ENCODE measurements at regions not wholly inside any gene's neighbourhood (a gene's known extent, or its start where the extent isn't known, plus 50 kb on each side); places are given as distances from the start of the nearest gene placed in this dataset.

- Mint-ChIP-seq H3K4me3 (no peak overlapping the region), H3K27ac (no peak overlapping the region), H3K4me1 (no peaks in the 10 kb centered on the region), H3K9me3 (no peaks in the 10 kb centered on the region), H3K36me3 (ENCODE audit: insufficient read depth in 1 of 3, low read depth in 3 of 3) (no peaks in the 10 kb centered on the region), H3K27me3 (ENCODE audit: low read depth) (no peaks in the 10 kb centered on the region)
- Histone ChIP-seq H2BK12ac (ENCODE audit: insufficient read length, low read depth, low read length) (no peak overlapping the region), H3K18ac (ENCODE audit: insufficient read length, low read depth, low read length) (no peak overlapping the region), H3K4me2 (ENCODE audit: insufficient read depth, insufficient read length, low read length) (no peak overlapping the region), H3K79me2 (ENCODE audit: insufficient read depth, low read length) (no peaks in the 10 kb centered on the region), H3T11ph (ENCODE audit: low read length) (no peak overlapping the region), H2BK15ac (ENCODE audit: low read depth, low read length) (no peak overlapping the region), H3K9ac (ENCODE audit: extremely low read depth, insufficient read length, low read length) (no peak overlapping the region), H2BK120ac (ENCODE audit: low read depth, low read length, poor library complexity, severe bottlenecking) (no peak overlapping the region), H3K9me3 (ENCODE audit: control insufficient read depth, low read depth, low read length) (no peaks in the 10 kb centered on the region), H3K79me1 (ENCODE audit: insufficient read depth, low read depth, low read length, poor library complexity, severe bottlenecking) (no peaks in the 10 kb centered on the region), H2AFZ (ENCODE audit: low read length) (no peak overlapping the region), H4K5ac (ENCODE audit: insufficient read length, low read depth, low read length) (no peak overlapping the region), H3K4me1 (ENCODE audit: insufficient read depth, low read length) (no peaks in the 10 kb centered on the region), H3K27ac (ENCODE audit: insufficient read length, low read depth, low read length) (no peak overlapping the region), H4K91ac (ENCODE audit: insufficient read length, low read depth, low read length) (no peak overlapping the region), H3K23ac (ENCODE audit: insufficient read length, low read depth, low read length) (no peak overlapping the region), H3K23me2 (ENCODE audit: insufficient read length, low read depth, low read length, poor library complexity, severe bottlenecking) (no peaks in the 10 kb centered on the region), H3K14ac (ENCODE audit: insufficient read depth, low read length) (no peak overlapping the region), H2BK20ac (ENCODE audit: low read depth, low read length, poor library complexity, severe bottlenecking) (no peak overlapping the region), H2AK5ac (ENCODE audit: insufficient read length, low read length) (no peak overlapping the region), H2BK5ac (ENCODE audit: insufficient read length, low read length) (no peak overlapping the region), H3K56ac (ENCODE audit: insufficient read length, low read depth, low read length) (no peak overlapping the region), H4K20me1 (ENCODE audit: control insufficient read depth, insufficient read depth, insufficient read length) (no peaks in the 10 kb centered on the region), H3K27me3 (ENCODE audit: insufficient read depth, low read length) (no peaks in the 10 kb centered on the region), H4K8ac (replicated peaks; ENCODE audit: insufficient read length, low read depth, low read length) (no peak overlapping the region), H3K4ac (ENCODE audit: low read depth, low read length) (no peak overlapping the region)
- no peak for DNase-seq
- TF ChIP-seq, protein P1, sequence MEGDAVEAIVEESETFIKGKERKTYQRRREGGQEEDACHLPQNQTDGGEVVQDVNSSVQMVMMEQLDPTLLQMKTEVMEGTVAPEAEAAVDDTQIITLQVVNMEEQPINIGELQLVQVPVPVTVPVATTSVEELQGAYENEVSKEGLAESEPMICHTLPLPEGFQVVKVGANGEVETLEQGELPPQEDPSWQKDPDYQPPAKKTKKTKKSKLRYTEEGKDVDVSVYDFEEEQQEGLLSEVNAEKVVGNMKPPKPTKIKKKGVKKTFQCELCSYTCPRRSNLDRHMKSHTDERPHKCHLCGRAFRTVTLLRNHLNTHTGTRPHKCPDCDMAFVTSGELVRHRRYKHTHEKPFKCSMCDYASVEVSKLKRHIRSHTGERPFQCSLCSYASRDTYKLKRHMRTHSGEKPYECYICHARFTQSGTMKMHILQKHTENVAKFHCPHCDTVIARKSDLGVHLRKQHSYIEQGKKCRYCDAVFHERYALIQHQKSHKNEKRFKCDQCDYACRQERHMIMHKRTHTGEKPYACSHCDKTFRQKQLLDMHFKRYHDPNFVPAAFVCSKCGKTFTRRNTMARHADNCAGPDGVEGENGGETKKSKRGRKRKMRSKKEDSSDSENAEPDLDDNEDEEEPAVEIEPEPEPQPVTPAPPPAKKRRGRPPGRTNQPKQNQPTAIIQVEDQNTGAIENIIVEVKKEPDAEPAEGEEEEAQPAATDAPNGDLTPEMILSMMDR (conservative IDR thresholded peaks at IDR 0.05): no peak
- WGBS (ENCODE audit: extremely low coverage, insufficient read length, low lambda C conversion rate): no CpG with 5 or more reads among the region's 3 CpGs
Measured at GRCh38 chr13:65725006-65725405, 1505.1 kb downstream of the PCDH9 start.
